GM10266 (cell line): ENCODE measurements at regions not wholly inside any gene's neighbourhood (a gene's known extent, or its start where the extent isn't known, plus 50 kb on each side); places are given as distances from the start of the nearest gene placed in this dataset.

Experiments used
- DNase-seq: peaks from one replicate; pipeline ENCODE4 v3.0.0; 2012; ENCODE audit errors: extremely low spot score
- CTCF ChIP-seq: IDR thresholded peaks from 2 replicates; pipeline ENCODE4 v1.5.1; 2012; ENCODE audit warnings: mild to moderate bottlenecking, low read depth; ENCODE audit not compliant: control insufficient read depth, insufficient read depth; ENCODE audit errors: missing control alignments

GRCh38 chr5:88524941-88525340 is 256.3 kb upstream of the TMEM161B start:
- no peak for TF ChIP-seq CTCF
- no peak for DNase-seq

GRCh38 chr5:88519066-88519465 is 250.4 kb upstream of the TMEM161B start:
- no peak for TF ChIP-seq CTCF
- DNase-seq, result no peak

GRCh38 chr5:88518131-88519016 is 249.7 kb upstream of the TMEM161B start:
- TF ChIP-seq CTCF, result no peak
- DNase-seq, result no peak

GRCh38 chr5:88515881-88516819 is 247.5 kb upstream of the TMEM161B start:
- DNase-seq, result no peak
- no peak for TF ChIP-seq CTCF

GRCh38 chr5:88515068-88515467 is 246.4 kb upstream of the TMEM161B start:
- DNase-seq, result no peak

GRCh38 chr5:88509403-88509802 is 240.8 kb upstream of the TMEM161B start:
- no peak for DNase-seq
- TF ChIP-seq CTCF, result no peak

More at GRCh38 chr5:88515068-88515467, 246.4 kb upstream of the TMEM161B start:
- TF ChIP-seq CTCF, result no peak
